Upper lobe of left lung (tissue), 6 donors: ENCODE measurements at regions not wholly inside any gene's neighbourhood (a gene's known extent, or its start where the extent isn't known, plus 50 kb on each side); places are given as distances from the start of the nearest gene placed in this dataset.

Experiments
- ATAC-seq, 2 donors: fragments of 200-7000 bp; cut with Tn5 transposase; one replicate each; pipeline ENCODE4 v1.9.1; 2022; ENCODE audit warnings: mild to moderate bottlenecking in 2 of 2, moderate library complexity in 2 of 2; ENCODE audit not compliant: low FRiP score in 2 of 2
- DNase-seq, 2 donors: peaks; one replicate each; pipeline ENCODE4 v3.0.0-alpha.2; 2019 to 2020
- H3K27ac ChIP-seq, 4 donors: fragments of 200-600 bp; sonication (generic); one replicate each; pipeline ENCODE4 v1.5.1; 2016 to 2019
- H3K27me3 ChIP-seq, 4 donors: fragments of 200-600 bp; sonication (generic); one replicate each; pipeline ENCODE4 v1.5.1; 2017 to 2019
- H3K36me3 ChIP-seq, 4 donors: fragments of 200-600 bp; sonication (generic); one replicate each; pipeline ENCODE4 v1.5.1; 2016 to 2019
- H3K4me1 ChIP-seq, 4 donors: fragments of 200-600 bp; sonication (generic); one replicate each; pipeline ENCODE4 v1.5.1; 2018 to 2019
- H3K4me3 ChIP-seq, 4 donors: fragments of 200-600 bp; sonication (generic); one replicate each; pipeline ENCODE4 v1.5.1; 2017 to 2019; ENCODE audit warnings: mild to moderate bottlenecking in 2 of 4, moderate library complexity in 1 of 4
- H3K9me3 ChIP-seq, 4 donors: fragments of 200-600 bp; sonication (generic); one replicate each; pipeline ENCODE4 v1.5.1; 2018 to 2019
- EP300 ChIP-seq, 4 donors: sonication (generic); formaldehyde crosslinking; IDR thresholded peaks; one replicate each; pipeline ENCODE4 v1.5.1; 2017; ENCODE audit warnings: antibody characterized with exemption in 4 of 4, control low read depth in 2 of 4
- POLR2A ChIP-seq, 4 donors: fragments of 450-650 bp; IDR thresholded peaks; one replicate each; pipeline ENCODE4 v1.5.1; 2016 to 2017; ENCODE audit warnings: antibody characterized with exemption in 4 of 4, mild to moderate bottlenecking in 2 of 4
- POLR2AphosphoS5 ChIP-seq, 2 donors: sonication (generic); formaldehyde crosslinking; IDR thresholded peaks; one replicate each; pipeline ENCODE4 v1.5.1; 2017; ENCODE audit warnings: antibody characterized with exemption in 2 of 2
- WGBS, 2 donors: methylation state at CpG; one replicate each; pipeline ENCODE4 v1.1.5; 2017 to 2018; 5-methylcytosine and 5-hydroxymethylcytosine counted together
- TF ChIP-seq, protein P1 (sequence below), 6 experiments: fragments of 450-650 bp in 4 of 6; fragments of 200-600 bp in 2 of 6; sonication (generic) in 2 of 6; IDR thresholded peaks; one replicate each; pipeline ENCODE4 v1.5.1; 2016 to 2019; ENCODE audit warnings: antibody characterized with exemption in 6 of 6
- donor health status: DM: no; HTN: no; CAD: no; lungs with moderate emphysema.
- donor health status: DM: no; HTN: yes; CAD: no; lungs with severe emphysema.

- ATAC-seq (no peak), DNase-seq (no peak)
- no peak for TF ChIP-seq EP300 (IDR thresholded peaks at IDR 0.05)
- TF ChIP-seq POLR2A (IDR thresholded peaks at IDR 0.05): no peak
- Histone ChIP-seq H3K9me3 (no peaks in the 10 kb centered on the region), H3K4me3 (no peak overlapping the region), H3K27ac (no peak overlapping the region), H3K4me1 (no peaks in the 10 kb centered on the region), H3K36me3 (no peaks in the 10 kb centered on the region), H3K27me3 (no peaks in the 10 kb centered on the region)
Observed at GRCh38 chr13:62704875-62705274, 1289.2 kb upstream of the PCDH20 start.

DNA sequence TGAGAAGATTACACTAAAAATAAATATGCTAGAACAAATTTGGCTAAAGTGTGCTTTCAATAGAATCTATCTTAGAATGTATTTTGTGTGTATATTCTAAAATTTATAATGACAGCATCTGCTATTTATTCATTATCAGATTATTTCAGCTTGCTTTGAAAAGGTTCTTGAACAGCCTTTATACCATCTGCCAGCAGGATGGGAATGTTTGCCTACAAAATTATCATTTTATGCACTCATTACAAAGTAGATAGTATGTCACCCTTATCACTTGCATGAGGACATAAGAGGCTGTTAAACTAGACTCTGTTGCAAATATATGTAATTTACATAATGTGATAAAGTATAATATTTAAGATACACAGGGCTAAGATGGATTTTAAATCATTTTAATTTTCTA is 1286.9 kb upstream of the PCDH20 start:
- no peak for ATAC-seq
- Histone ChIP-seq H3K4me3 (no peak overlapping the region), H3K27ac (no peak overlapping the region), H3K4me1 (no peaks in the 10 kb centered on the region), H3K9me3 (no peaks in the 10 kb centered on the region), H3K27me3 (no peaks in the 10 kb centered on the region), H3K36me3 (no peaks in the 10 kb centered on the region)
- no peak for DNase-seq
- no peak for TF ChIP-seq POLR2A (IDR thresholded peaks at IDR 0.05)
- TF ChIP-seq POLR2AphosphoS5 (IDR thresholded peaks at IDR 0.05): no peak
- TF ChIP-seq, protein P1, sequence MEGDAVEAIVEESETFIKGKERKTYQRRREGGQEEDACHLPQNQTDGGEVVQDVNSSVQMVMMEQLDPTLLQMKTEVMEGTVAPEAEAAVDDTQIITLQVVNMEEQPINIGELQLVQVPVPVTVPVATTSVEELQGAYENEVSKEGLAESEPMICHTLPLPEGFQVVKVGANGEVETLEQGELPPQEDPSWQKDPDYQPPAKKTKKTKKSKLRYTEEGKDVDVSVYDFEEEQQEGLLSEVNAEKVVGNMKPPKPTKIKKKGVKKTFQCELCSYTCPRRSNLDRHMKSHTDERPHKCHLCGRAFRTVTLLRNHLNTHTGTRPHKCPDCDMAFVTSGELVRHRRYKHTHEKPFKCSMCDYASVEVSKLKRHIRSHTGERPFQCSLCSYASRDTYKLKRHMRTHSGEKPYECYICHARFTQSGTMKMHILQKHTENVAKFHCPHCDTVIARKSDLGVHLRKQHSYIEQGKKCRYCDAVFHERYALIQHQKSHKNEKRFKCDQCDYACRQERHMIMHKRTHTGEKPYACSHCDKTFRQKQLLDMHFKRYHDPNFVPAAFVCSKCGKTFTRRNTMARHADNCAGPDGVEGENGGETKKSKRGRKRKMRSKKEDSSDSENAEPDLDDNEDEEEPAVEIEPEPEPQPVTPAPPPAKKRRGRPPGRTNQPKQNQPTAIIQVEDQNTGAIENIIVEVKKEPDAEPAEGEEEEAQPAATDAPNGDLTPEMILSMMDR (IDR thresholded peaks at IDR 0.05): no peak
- no peak for TF ChIP-seq EP300 (IDR thresholded peaks at IDR 0.05)

DNA sequence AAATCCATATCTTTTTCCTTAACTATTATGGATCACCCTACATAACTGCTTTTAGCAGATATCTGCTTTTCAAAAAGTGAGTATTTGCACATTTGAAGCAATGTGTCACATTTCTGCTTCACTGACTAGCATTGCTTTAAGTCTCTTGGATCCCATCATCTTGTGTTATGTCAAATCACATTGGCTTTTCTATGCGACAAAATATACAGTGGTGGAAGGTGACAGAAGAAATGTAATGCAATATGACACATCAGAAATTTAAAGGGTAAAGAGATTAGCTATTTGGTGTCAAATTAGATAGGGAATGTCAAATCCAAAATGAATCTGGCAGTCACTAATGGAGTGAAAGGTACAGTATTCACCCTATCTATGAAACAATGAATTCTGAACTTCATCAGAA is 1282.1 kb upstream of the PCDH20 start:
- TF ChIP-seq, protein P1 (IDR thresholded peaks at IDR 0.05): no peak
- TF ChIP-seq POLR2A (IDR thresholded peaks at IDR 0.05) (no peak), POLR2AphosphoS5 (IDR thresholded peaks at IDR 0.05) (no peak), EP300 (IDR thresholded peaks at IDR 0.05) (no peak)

GRCh38 chr13:62696490-62696889 is 1280.8 kb upstream of the PCDH20 start:
- no peak overlapping the region for H3K4me3 ChIP-seq
- no peaks in the 10 kb centered on the region for H3K36me3 ChIP-seq
- TF ChIP-seq POLR2AphosphoS5 (IDR thresholded peaks at IDR 0.05) (no peak), EP300 (IDR thresholded peaks at IDR 0.05) (no peak), POLR2A (IDR thresholded peaks at IDR 0.05) (no peak)
- TF ChIP-seq, protein P1 (IDR thresholded peaks at IDR 0.05): no peak
- no peaks in the 10 kb centered on the region for H3K27me3 ChIP-seq
- no peak overlapping the region for H3K27ac ChIP-seq
- no peaks in the 10 kb centered on the region for H3K4me1 ChIP-seq
- ATAC-seq (no peak), DNase-seq (no peak)
- no peaks in the 10 kb centered on the region for H3K9me3 ChIP-seq

More for the DNA sequence above, 1282.1 kb upstream of the PCDH20 start:
- H3K36me3 ChIP-seq: no peaks in the 10 kb centered on the region
- DNase-seq (no peak), ATAC-seq (no peak)
- 81 to 87% methylated on average over 1 of the region's 1 CpG for WGBS, 2 donors
- no peaks in the 10 kb centered on the region for H3K27me3 ChIP-seq
- no peaks in the 10 kb centered on the region for H3K9me3 ChIP-seq
- no peak overlapping the region for H3K4me3 ChIP-seq
- no peak overlapping the region for H3K27ac ChIP-seq
- no peaks in the 10 kb centered on the region for H3K4me1 ChIP-seq

DNA sequence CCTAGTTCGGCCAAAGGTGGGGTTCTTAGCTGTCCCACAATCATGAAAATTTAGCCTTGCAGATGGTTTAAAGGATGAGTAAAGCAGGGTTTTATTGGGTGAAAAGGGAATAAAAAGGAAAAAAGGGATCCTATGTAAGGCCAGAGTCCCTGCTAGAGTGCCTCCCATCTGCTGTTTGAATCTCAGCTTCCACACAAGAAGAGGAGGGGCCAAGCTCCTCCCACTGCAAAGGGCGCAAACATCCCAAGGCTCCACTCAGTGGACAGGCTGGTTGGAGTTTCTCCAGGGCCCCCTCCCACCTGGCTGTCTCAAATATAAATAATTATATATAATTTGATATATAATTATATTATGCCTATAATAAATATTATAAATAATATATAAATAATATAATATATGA is 1272.1 kb upstream of the PCDH20 start:
- Histone ChIP-seq H3K27ac (no peak overlapping the region), H3K27me3 (no peaks in the 10 kb centered on the region), H3K4me1 (no peaks in the 10 kb centered on the region), H3K9me3 (no peaks in the 10 kb centered on the region), H3K4me3 (no peak overlapping the region), H3K36me3 (no peaks in the 10 kb centered on the region)
- DNase-seq (no peak), ATAC-seq (no peak)
- no peak for TF ChIP-seq EP300 (IDR thresholded peaks at IDR 0.05)
- no peak for TF ChIP-seq POLR2AphosphoS5 (IDR thresholded peaks at IDR 0.05)
- TF ChIP-seq, protein P1 (IDR thresholded peaks at IDR 0.05): no peak
- TF ChIP-seq POLR2A (IDR thresholded peaks at IDR 0.05): no peak
- 98% methylated on average over 2 of the region's 2 CpGs for WGBS, 2 donors
